K562 (cell line): ENCODE measurements at regions not wholly inside any gene's neighbourhood (a gene's known extent, or its start where the extent isn't known, plus 50 kb on each side); places are given as distances from the start of the nearest gene placed in this dataset.
A peak's percentile ranks its signal among the peaks of the same experiment; 100 is the strongest.

Source experiments
- ATAC-seq: fragments of 200-7000 bp; cut with Tn5 transposase; 3 replicates; pipeline ENCODE4 v1.9.1; 2020; ENCODE audit warnings: moderate library complexity
- BruUV-seq: library from RNA; stranded (reverse); fragments of 400-500 nt; replicated peaks from 2 replicates; lab custom pipeline; 2021; lab: Mats Ljungman, UMichigan
- CTCF ChIA-PET: fragments of 300-600 bp; formaldehyde crosslinking; extraction: SDS; loops from one replicate; lab custom pipeline; 2021; ENCODE audit warnings: low intra/inter-chr PET ratio; lab: Yijun Ruan, JAX
- POLR2A ChIA-PET: fragments of 300-600, 350-650 bp; sonication (Branson Sonifier 250); formaldehyde crosslinking; extraction: SDS; loops from one replicate; lab custom pipeline; 2021; ENCODE audit warnings: antibody characterized with exemption, inconsistent platforms; lab: Yijun Ruan, JAX
- DNase-seq, 4 experiments: peaks; one replicate each; pipeline versions ENCODE4 v3.0.0 to v3.0.0-alpha.2; 2011 to 2018; ENCODE audit warnings: low spot score in 3 of 4, mixed read lengths in 3 of 4; ENCODE audit errors: extremely low read depth in 1 of 4
- FAIRE-seq: peaks from 2 replicates; lab custom pipeline; 2011; peaks lifted over from hg19 to GRCh38; lab: Jason Lieb, UNC
- H2AFZ ChIP-seq: 2 replicates; pipeline ENCODE4 v1.6.0; 2011; ENCODE audit warnings: low read depth, low read length, control low read depth, inconsistent platforms
- H3K27ac ChIP-seq: fragments of 200-600 bp; 3 replicates; pipeline ENCODE4 v1.8.0; 2011; ENCODE audit warnings: low read depth, mild to moderate bottlenecking, control low read depth, inconsistent platforms, low read length, moderate library complexity, mixed read lengths; ENCODE audit errors: extremely low read depth
- H3K27me3 ChIP-seq, 2 experiments: fragments of 300-600 bp in 1 of 2; 2 replicates in 1 of 2; 3 replicates in 1 of 2; pipeline versions ENCODE4 v1.6.0 to v1.8.0; 2011; ENCODE audit warnings: inconsistent platforms in 2 of 2, low read length in 2 of 2, mild to moderate bottlenecking in 1 of 2, mixed read lengths in 1 of 2, moderate library complexity in 1 of 2; ENCODE audit not compliant: control insufficient read depth in 2 of 2, insufficient read depth in 2 of 2
- H3K36me3 ChIP-seq: fragments of 300-600 bp; 3 replicates; pipeline ENCODE4 v1.8.0; 2011; ENCODE audit warnings: mild to moderate bottlenecking, low read length, inconsistent platforms; ENCODE audit not compliant: control insufficient read depth, insufficient read depth
- H3K4me1 ChIP-seq, 2 experiments: fragments of 200-600 bp in 1 of 2; replicated peaks in 1 of 2; 2 replicates in 1 of 2; 3 replicates in 1 of 2; pipeline versions ENCODE4 v1.5.1 to v1.8.0; 2011; ENCODE audit warnings: inconsistent platforms in 2 of 2, low read length in 2 of 2, mild to moderate bottlenecking in 1 of 2, mixed read lengths in 1 of 2, moderate library complexity in 1 of 2; ENCODE audit not compliant: control insufficient read depth in 2 of 2, insufficient read depth in 2 of 2
- H3K4me2 ChIP-seq: 2 replicates; pipeline ENCODE4 v1.6.1; 2011; ENCODE audit warnings: low read length, control low read depth, inconsistent platforms, mixed read lengths; ENCODE audit not compliant: insufficient read depth
- H3K4me3 ChIP-seq: fragments of 200-600 bp; sonication (generic), shearing (Covaris generic); 2 replicates; pipeline ENCODE4 v1.5.1; 2016; ENCODE audit warnings: control low read depth, inconsistent platforms
- H3K79me2 ChIP-seq: fragments of 200-600 bp; 3 replicates; pipeline ENCODE4 v1.8.0; 2011; ENCODE audit warnings: low read length, inconsistent platforms; ENCODE audit not compliant: control insufficient read depth, insufficient read depth
- H3K9ac ChIP-seq, 2 experiments: 2 replicates each; pipeline versions ENCODE4 v1.6.0 to v1.6.1; 2011; ENCODE audit warnings: low read depth in 2 of 2, low read length in 2 of 2, control low read depth in 1 of 2, inconsistent platforms in 1 of 2, mild to moderate bottlenecking in 1 of 2, mixed read lengths in 1 of 2; ENCODE audit not compliant: insufficient read depth in 1 of 2
- H3K9me1 ChIP-seq: one replicate; pipeline ENCODE4 v1.6.0; 2011; ENCODE audit warnings: inconsistent platforms, mild to moderate bottlenecking, low read length, moderate library complexity; ENCODE audit not compliant: control insufficient read depth, insufficient read depth
- H3K9me3 ChIP-seq: replicated peaks from 2 replicates; pipeline ENCODE4 v1.5.1; 2011; ENCODE audit warnings: low read depth, low read length, inconsistent platforms; ENCODE audit not compliant: control insufficient read depth, insufficient read depth
- H4K20me1 ChIP-seq: replicated peaks from 2 replicates; pipeline ENCODE4 v1.6.1; 2011; ENCODE audit warnings: low read length, inconsistent platforms, mixed read lengths; ENCODE audit not compliant: control insufficient read depth, insufficient read depth
- ATF4 ChIP-seq: fragments of 450-650 bp; formaldehyde crosslinking; IDR thresholded peaks from 2 replicates; pipeline ENCODE4 v1.4.0; 2022; ENCODE audit warnings: mild to moderate bottlenecking, moderate library complexity
- CEBPB ChIP-seq: fragments of 450-650 bp; IDR thresholded peaks from 2 replicates; pipeline ENCODE4 v1.6.1; 2016; ENCODE audit warnings: missing genetic modification characterization, missing compliant biosample characterization
- CEBPG ChIP-seq, 3 experiments: fragments of 200-800 bp in 1 of 3; sonication (Bioruptor generic) in 1 of 3; sonication (generic) in 1 of 3; formaldehyde crosslinking in 1 of 3; IDR thresholded peaks in 2 of 3; conservative IDR thresholded peaks in 1 of 3; 2 replicates each; pipeline versions ENCODE4 v1.6.1 to v1.8.0; 2016 to 2022; ENCODE audit warnings: missing compliant biosample characterization in 2 of 3, missing genetic modification characterization in 2 of 3, mild to moderate bottlenecking in 1 of 3, missing genetic modification reagents in 1 of 3
- FOXK2 ChIP-seq, 2 experiments: fragments of 450-650 bp; IDR thresholded peaks in 1 of 2; conservative IDR thresholded peaks in 1 of 2; 2 replicates each; pipeline ENCODE4 v1.6.1; 2016; ENCODE audit warnings: low read depth in 2 of 2, mild to moderate bottlenecking in 1 of 2
- POLR2H ChIP-seq: IDR thresholded peaks from 2 replicates; pipeline ENCODE4 v1.6.1; 2016; ENCODE audit warnings: missing genetic modification characterization, low read depth, mild to moderate bottlenecking, control low read depth, missing compliant biosample characterization, moderate library complexity
- ZNF561 ChIP-seq: fragments of 450-650 bp; formaldehyde crosslinking; conservative IDR thresholded peaks from 2 replicates; pipeline ENCODE4 v1.4.0; 2020; ENCODE audit warnings: mild to moderate bottlenecking, moderate library complexity
- ZNF589 ChIP-seq: fragments of 200-800 bp; sonication (Bioruptor generic); IDR thresholded peaks from 2 replicates; pipeline ENCODE4 v1.6.1; 2016; ENCODE audit warnings: low read depth, missing genetic modification characterization, missing compliant biosample characterization
- ZZZ3 ChIP-seq: fragments of 450-650 bp; IDR thresholded peaks from 2 replicates; pipeline ENCODE4 v1.6.1; 2016; ENCODE audit warnings: antibody characterized with exemption, mild to moderate bottlenecking, moderate library complexity
- WGBS: fragments of 100-300 bp; shearing (Covaris generic); methylation state at CpG from one replicate; pipeline ENCODE4 v1.1.6; 2016; ENCODE audit warnings: low coverage, mixed read lengths; ENCODE audit not compliant: insufficient coverage; ENCODE audit errors: missing lambda C conversion rate; 5-methylcytosine and 5-hydroxymethylcytosine counted together
- in situ Hi-C: fragments of 300-500 bp; cut with MboI; formaldehyde crosslinking; loops from 4 replicates; pipeline ENCODE4 v1.15.0; 2018; ENCODE audit warnings: inconsistent platforms, mixed read lengths
- intact Hi-C: fragments of 100-400 bp; cut with micrococcal nuclease; formaldehyde crosslinking; loops from 2 replicates; pipeline ENCODE4 v1.14.2; 2022
- TF ChIP-seq, protein P1 (sequence below): fragments of 250-450 bp; sonication (Bioruptor Pico); IDR thresholded peaks from 2 replicates; pipeline ENCODE4 v1.6.1; 2021; ENCODE audit warnings: mild to moderate bottlenecking

DNA sequence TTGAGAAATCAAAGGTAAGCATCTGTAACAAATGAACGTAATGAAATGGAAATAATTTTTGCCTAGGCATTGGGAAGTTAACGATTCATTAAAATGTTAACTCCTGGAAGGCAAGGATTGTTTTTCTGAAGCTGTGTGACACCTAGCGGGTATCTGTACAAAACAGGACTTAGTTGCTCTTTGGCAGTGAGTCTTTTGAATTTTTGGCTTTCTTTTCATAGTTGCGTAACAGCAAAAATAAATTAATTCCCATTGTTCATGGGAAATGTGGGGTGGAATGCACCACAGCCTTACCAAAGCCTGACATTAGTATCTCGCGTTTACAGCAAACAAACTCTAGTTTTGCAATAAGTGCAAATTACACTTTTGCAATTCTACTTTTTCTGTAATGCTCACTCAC lies 92.7 kb upstream of the DTNBP1 start:
- no TSS peak for BruUV-seq
- ATAC-seq: no peak

DNA sequence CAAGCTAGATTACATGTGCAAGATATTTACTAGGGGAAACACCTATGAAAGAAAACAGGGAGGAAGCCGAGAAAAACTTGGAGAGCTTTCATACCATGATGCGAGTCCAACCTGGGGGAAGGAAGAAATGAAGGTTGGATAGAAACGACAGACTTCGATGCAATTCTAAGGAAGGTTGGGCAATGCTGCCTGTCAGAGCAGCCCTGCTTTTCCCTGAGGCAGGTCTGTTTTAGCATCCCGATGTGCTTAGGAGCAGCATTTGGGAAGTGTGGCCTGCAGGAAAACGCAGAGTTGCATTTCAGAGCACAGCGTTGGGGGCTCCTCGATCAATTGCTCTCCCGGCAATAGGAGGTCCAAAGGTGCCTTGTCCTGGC lies 91.9 kb upstream of the DTNBP1 start:
- BruUV-seq: no TSS peak
- in situ Hi-C loops: no loop called here

More for the DNA sequence above, 92.7 kb upstream of the DTNBP1 start:
- FAIRE-seq: no peak
- no peaks in the 10 kb centered on the region; a peak in 2 of 5 replicates for H3K4me1 ChIP-seq
- H3K9me1 ChIP-seq: no peaks in the 10 kb centered on the region
- ChIA-PET CTCF (no interaction called here), POLR2A (no interaction called here)
- H3K27ac ChIP-seq: no peak overlapping the region
- in situ Hi-C loops (no loop called here), intact Hi-C loops (no loop called here)
- H4K20me1 ChIP-seq: no peaks in the 10 kb centered on the region
- no peak overlapping the region for H3K4me3 ChIP-seq
- H3K4me2 ChIP-seq: no peak overlapping the region
- H3K9me3 ChIP-seq: no peaks in the 10 kb centered on the region
- no peaks in the 10 kb centered on the region for H3K36me3 ChIP-seq
- 75% methylated on average over 6 of the region's 6 CpGs for WGBS
- no peak overlapping the region for H2AFZ ChIP-seq
- H3K9ac ChIP-seq: no peak overlapping the region
- no peak for DNase-seq
- H3K79me2 ChIP-seq: no peaks in the 10 kb centered on the region
- H3K27me3 ChIP-seq: no peaks in the 10 kb centered on the region
- no peak for TF ChIP-seq ATF4
- peak; percentile 84 for TF ChIP-seq CEBPB
- peak; percentile 39; the same call in 1 of the 2 replicates for TF ChIP-seq CEBPG (CRISPR knock-in tag; IDR thresholded peaks at IDR 0.05)
- peak in 1 of 2 experiments; percentile 74; a peak in 2 of 4 replicates for TF ChIP-seq CEBPG (tag; conservative IDR thresholded peaks at IDR 0.05 in 1 of 2, IDR thresholded peaks at IDR 0.05 in 1 of 2)

More for the DNA sequence above, 91.9 kb upstream of the DTNBP1 start:
- Histone ChIP-seq H3K27me3 (no peaks in the 10 kb centered on the region), H3K79me2 (no peaks in the 10 kb centered on the region), H3K36me3 (no peaks in the 10 kb centered on the region), H3K4me1 (no peaks in the 10 kb centered on the region; a peak in 2 of 5 replicates), H3K4me2 (no peak overlapping the region), H3K9me1 (no peaks in the 10 kb centered on the region), H4K20me1 (no peaks in the 10 kb centered on the region), H3K27ac (no peak overlapping the region), H2AFZ (peak overlapping the region; percentile 91), H3K9me3 (no peaks in the 10 kb centered on the region), H3K9ac (no peak overlapping the region), H3K4me3 (no peak overlapping the region)
- ChIA-PET CTCF (no interaction called here), POLR2A (interaction anchor here (0.9 to 1.6 kb wide), 4 partner anchors 15 to 376 kb away, joined by 3 to 10 read pairs (median 3); partner anchors contain the start of gene MYLIP)
- FAIRE-seq (no peak), DNase-seq (no peak), ATAC-seq (no peak)
- WGBS: 87% methylated on average over 9 of the region's 9 CpGs
- intact Hi-C loops: no loop called here
- TF ChIP-seq POLR2H (tag): no peak
- no peak for TF ChIP-seq ZZZ3
- no peak for TF ChIP-seq ZNF561
- no peak for TF ChIP-seq FOXK2 (conservative IDR thresholded peaks at IDR 0.05 in 1 of 2, IDR thresholded peaks at IDR 0.05 in 1 of 2; ENCODE audit: low read depth in 2 of 2)
- TF ChIP-seq CEBPG (CRISPR knock-in tag; IDR thresholded peaks at IDR 0.05): peak; percentile 62
- TF ChIP-seq CEBPG (tag; conservative IDR thresholded peaks at IDR 0.05 in 1 of 2, IDR thresholded peaks at IDR 0.05 in 1 of 2): no peak
- TF ChIP-seq, protein P1, sequence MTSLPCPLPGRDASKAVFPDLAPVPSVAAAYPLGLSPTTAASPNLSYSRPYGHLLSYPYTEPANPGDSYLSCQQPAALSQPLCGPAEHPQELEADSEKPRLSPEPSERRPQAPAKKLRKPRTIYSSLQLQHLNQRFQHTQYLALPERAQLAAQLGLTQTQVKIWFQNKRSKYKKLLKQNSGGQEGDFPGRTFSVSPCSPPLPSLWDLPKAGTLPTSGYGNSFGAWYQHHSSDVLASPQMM (CRISPR knock-in tag): no peak
- 0 out of 2 replicates have a peak, but pooled peaks have one; percentile 8 for TF ChIP-seq ZNF589 (CRISPR knock-in tag)
